Astrocyte of the spinal cord (primary cell): ENCODE measurements at regions not wholly inside any gene's neighbourhood (a gene's known extent, or its start where the extent isn't known, plus 50 kb on each side); places are given as distances from the start of the nearest gene placed in this dataset.

Source experiments
- DNase-seq: peaks from one replicate; pipeline ENCODE4 v3.0.0; 2011; ENCODE audit warnings: low read depth, low spot score
- H3K4me3 ChIP-seq: 2 replicates; pipeline ENCODE4 v1.5.1; 2011; ENCODE audit warnings: low read depth, mild to moderate bottlenecking, low read length, moderate library complexity
- CTCF ChIP-seq: IDR thresholded peaks from 2 replicates; pipeline ENCODE4 v1.5.1; 2012; ENCODE audit warnings: low read depth, mild to moderate bottlenecking, low read length, inconsistent platforms
- in situ Hi-C: cut with HindIII; loops from 2 replicates; pipeline ENCODE4 v1.10.0; 2017; ENCODE audit warnings: low sequenced_read_pairs

DNA sequence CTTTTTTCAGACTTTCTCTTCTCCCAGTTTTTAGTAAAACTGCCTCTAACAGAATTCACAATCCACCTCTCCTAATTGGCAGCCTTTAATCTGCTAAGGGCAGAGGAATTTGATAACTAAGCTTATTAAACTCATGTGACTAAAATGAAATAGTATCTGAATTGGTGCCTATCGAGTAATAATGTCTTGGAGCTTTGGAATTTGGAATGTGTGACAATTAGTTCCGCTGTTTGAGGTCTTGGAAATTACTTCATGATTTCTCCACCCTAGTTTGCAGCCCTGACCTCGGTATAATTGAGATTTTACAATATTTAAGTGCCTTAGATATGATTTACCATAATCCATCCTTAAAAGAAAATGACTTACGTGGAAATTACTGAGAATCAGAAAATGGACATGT lies 190.4 kb upstream of the NEBL start:
- TF ChIP-seq CTCF: no peak
- in situ Hi-C loops: no loop called here
- no peak overlapping the region for H3K4me3 ChIP-seq
- DNase-seq: no peak

DNA sequence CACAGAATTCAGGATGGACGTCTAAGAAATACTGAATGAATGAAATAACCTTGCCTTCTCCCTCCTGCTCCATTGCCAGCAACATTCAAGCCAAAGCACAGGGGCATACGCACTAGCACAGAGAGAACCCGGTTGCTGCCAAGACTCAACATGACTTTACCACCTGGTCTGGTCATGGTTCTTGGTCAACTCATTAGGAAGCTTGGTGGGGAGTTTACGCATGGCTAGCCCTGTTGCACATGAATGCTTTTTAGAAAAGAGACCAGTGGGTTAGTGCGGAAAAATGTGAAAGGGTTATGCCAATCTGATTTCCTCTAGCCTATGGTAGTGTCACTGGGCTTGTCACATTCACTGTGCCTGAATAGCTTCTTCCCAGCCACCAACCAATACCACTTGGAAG lies 187.6 kb upstream of the NEBL start:
- no peak overlapping the region for H3K4me3 ChIP-seq
- DNase-seq: no peak
- TF ChIP-seq CTCF: no peak
- in situ Hi-C loops: no loop called here

GRCh38 chr10:21083861-21084260 lies 186.8 kb upstream of the NEBL start:
- no peak overlapping the region for H3K4me3 ChIP-seq
- no peak for TF ChIP-seq CTCF
- DNase-seq: no peak
- in situ Hi-C loops: no loop called here

GRCh38 chr10:21082206-21082605 lies 185.1 kb upstream of the NEBL start:
- H3K4me3 ChIP-seq: no peak overlapping the region
- no peak for TF ChIP-seq CTCF
- no peak for DNase-seq
- in situ Hi-C loops: no loop called here

GRCh38 chr10:21080261-21080660 lies 183.2 kb upstream of the NEBL start:
- H3K4me3 ChIP-seq: no peak overlapping the region
- DNase-seq: no peak
- in situ Hi-C loops: no loop called here
- no peak for TF ChIP-seq CTCF

GRCh38 chr10:21079330-21079658 lies 182.2 kb upstream of the NEBL start:
- DNase-seq: no peak
- in situ Hi-C loops: no loop called here
- no peak for TF ChIP-seq CTCF
- H3K4me3 ChIP-seq: no peak overlapping the region
